ENCODE measurements at regions not wholly inside any gene's neighbourhood (a gene's known extent, or its start where the extent isn't known, plus 50 kb on each side); places are given as distances from the start of the nearest gene placed in this dataset.

GRCh38 chr3:11716573-11717290 lies 73.0 kb upstream of the VGLL4 start:
- no peak for TF ChIP-seq POLR2A (IDR thresholded peaks at IDR 0.05)
- no peak for TF ChIP-seq CTCF (IDR thresholded peaks at IDR 0.05 in 8 of 11, conservative IDR thresholded peaks at IDR 0.05 in 3 of 11)
- no peak for TF ChIP-seq POLR2AphosphoS5 (IDR thresholded peaks at IDR 0.05)

All from spleen (tissue), 7 donors.